ENCODE measurements at regions not wholly inside any gene's neighbourhood (a gene's known extent, or its start where the extent isn't known, plus 50 kb on each side); places are given as distances from the start of the nearest gene placed in this dataset.

GRCh38 chr5:99640646-99641045 lies 711.8 kb upstream of the CHD1 start:
- TF ChIP-seq FOXP2 (optimal IDR thresholded peaks at IDR 0.05; ENCODE audit: control extremely low read depth, extremely low read length, insufficient read depth), result no peak
- TF ChIP-seq EZH2 (IDR thresholded peaks at IDR 0.05), result no peak
- no peak for TF ChIP-seq POLR2AphosphoS5 (IDR thresholded peaks at IDR 0.05; ENCODE audit: borderline replicate concordance, low read depth, low read length)
- Histone ChIP-seq H3K9me3 (ENCODE audit: low read depth, low read length) (no peaks in the 10 kb centered on the region), H3K9ac (ENCODE audit: insufficient read length) (no peak overlapping the region), H3K27ac (no peak overlapping the region), H3K4me3 (no peak overlapping the region), H3K36me3 (ENCODE audit: insufficient read depth, low read length) (no peaks in the 10 kb centered on the region)
- DNase-seq (ENCODE audit: low read depth, low spot score), result no peak

DNA sequence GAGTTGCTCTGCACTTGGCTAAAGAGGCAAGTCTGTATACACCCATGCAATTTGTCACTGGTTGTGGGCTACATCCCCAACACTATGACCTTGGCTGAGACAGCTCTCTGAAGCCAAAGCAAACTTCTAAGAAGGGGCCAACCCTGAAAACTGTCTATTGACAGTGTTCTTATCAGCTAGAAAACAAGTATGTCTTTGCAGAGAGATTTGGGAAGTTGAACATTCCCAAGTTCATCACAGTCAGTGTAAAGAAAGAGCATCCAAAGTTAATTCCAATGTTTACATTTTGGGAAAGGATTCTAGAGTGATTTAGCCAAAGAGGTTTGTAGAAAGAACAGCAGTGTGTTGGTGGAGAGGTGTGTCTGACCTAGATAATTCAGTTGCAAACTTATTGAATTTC lies 711.1 kb upstream of the CHD1 start:
- Histone ChIP-seq H3K9me3 (ENCODE audit: low read depth, low read length) (no peaks in the 10 kb centered on the region), H3K9ac (ENCODE audit: insufficient read length) (no peak overlapping the region), H3K4me3 (no peak overlapping the region), H3K27ac (no peak overlapping the region), H3K36me3 (ENCODE audit: insufficient read depth, low read length) (no peaks in the 10 kb centered on the region)
- no peak for TF ChIP-seq EZH2 (IDR thresholded peaks at IDR 0.05)
- TF ChIP-seq POLR2AphosphoS5 (IDR thresholded peaks at IDR 0.05; ENCODE audit: borderline replicate concordance, low read depth, low read length), result no peak
- no peak for TF ChIP-seq FOXP2 (optimal IDR thresholded peaks at IDR 0.05; ENCODE audit: control extremely low read depth, extremely low read length, insufficient read depth)
- no peak for DNase-seq (ENCODE audit: low read depth, low spot score)

- Histone ChIP-seq H3K9me3 (ENCODE audit: low read depth, low read length) (no peaks in the 10 kb centered on the region), H3K9ac (ENCODE audit: insufficient read length) (no peak overlapping the region), H3K27ac (no peak overlapping the region), H3K36me3 (ENCODE audit: insufficient read depth, low read length) (no peaks in the 10 kb centered on the region), H3K4me3 (no peak overlapping the region)
- no peak for DNase-seq (ENCODE audit: low read depth, low spot score)
- TF ChIP-seq FOXP2 (optimal IDR thresholded peaks at IDR 0.05; ENCODE audit: control extremely low read depth, extremely low read length, insufficient read depth) (no peak), EZH2 (IDR thresholded peaks at IDR 0.05) (no peak), POLR2AphosphoS5 (IDR thresholded peaks at IDR 0.05; ENCODE audit: borderline replicate concordance, low read depth, low read length) (no peak)
These were observed 707.9 kb upstream of the CHD1 start for GRCh38 chr5:99636663-99637062.

DNA sequence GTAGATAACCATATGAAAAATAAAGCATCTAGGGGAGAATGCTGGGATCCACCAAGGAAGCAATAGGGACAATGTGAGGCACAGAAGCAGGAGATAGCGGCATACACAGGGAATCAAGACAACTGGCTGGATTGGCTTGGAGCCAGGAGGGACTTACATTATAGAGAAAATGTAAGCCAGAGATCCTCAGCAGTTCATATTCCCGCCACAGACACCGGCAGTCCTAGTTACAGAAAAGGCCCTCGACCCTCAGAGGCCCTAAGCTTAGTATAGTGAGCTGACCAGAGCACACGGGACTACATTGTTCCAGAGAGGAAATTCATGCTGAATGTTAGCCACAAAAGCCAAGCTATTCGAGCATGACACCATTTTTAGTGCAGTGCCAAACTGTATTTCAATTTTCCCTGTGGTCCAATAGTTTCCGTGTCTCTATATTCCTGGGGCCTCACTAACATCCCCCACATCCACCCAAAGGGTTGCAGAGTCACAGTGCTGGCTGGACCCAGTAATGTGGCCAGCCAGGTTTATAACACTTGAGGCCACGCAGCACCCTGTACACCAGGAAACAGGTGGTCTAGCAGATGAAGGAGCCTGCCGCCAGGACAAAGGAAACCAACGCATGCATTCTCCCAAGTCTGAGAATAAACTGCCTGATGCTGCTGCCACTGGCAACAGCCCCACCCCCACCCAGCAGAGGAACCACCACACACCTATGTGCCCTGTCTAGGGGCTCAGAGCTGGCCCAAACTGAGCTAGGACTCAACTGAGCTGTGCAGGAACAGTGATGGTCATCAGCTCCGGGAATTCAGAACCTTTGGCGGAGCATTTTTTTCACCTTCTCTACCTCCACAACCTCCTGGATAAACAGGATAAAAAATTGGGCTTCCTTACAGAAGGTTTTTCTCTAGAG lies 693.2 kb upstream of the CHD1 start:
- no peak for DNase-seq (ENCODE audit: low read depth, low spot score)
- no peak for TF ChIP-seq FOXP2 (optimal IDR thresholded peaks at IDR 0.05; ENCODE audit: control extremely low read depth, extremely low read length, insufficient read depth)
- TF ChIP-seq EZH2 (IDR thresholded peaks at IDR 0.05), result no peak
- no peak for TF ChIP-seq POLR2AphosphoS5 (IDR thresholded peaks at IDR 0.05; ENCODE audit: borderline replicate concordance, low read depth, low read length)
- Histone ChIP-seq H3K4me3 (no peak overlapping the region), H3K9me3 (ENCODE audit: low read depth, low read length) (no peaks in the 10 kb centered on the region), H3K27ac (no peak overlapping the region), H3K36me3 (ENCODE audit: insufficient read depth, low read length) (no peaks in the 10 kb centered on the region), H3K9ac (ENCODE audit: insufficient read length) (no peak overlapping the region)

- Histone ChIP-seq H3K9ac (ENCODE audit: insufficient read length) (no peak overlapping the region), H3K27ac (no peak overlapping the region), H3K4me3 (no peak overlapping the region), H3K9me3 (ENCODE audit: low read depth, low read length) (no peaks in the 10 kb centered on the region), H3K36me3 (ENCODE audit: insufficient read depth, low read length) (no peaks in the 10 kb centered on the region)
- no peak for DNase-seq (ENCODE audit: low read depth, low spot score)
- TF ChIP-seq EZH2 (IDR thresholded peaks at IDR 0.05) (no peak), POLR2AphosphoS5 (IDR thresholded peaks at IDR 0.05; ENCODE audit: borderline replicate concordance, low read depth, low read length) (no peak), FOXP2 (optimal IDR thresholded peaks at IDR 0.05; ENCODE audit: control extremely low read depth, extremely low read length, insufficient read depth) (no peak)
These were observed 688.5 kb upstream of the CHD1 start for GRCh38 chr5:99617335-99617734.

- H3K9ac ChIP-seq (ENCODE audit: insufficient read length), result no peak overlapping the region
- no peak overlapping the region for H3K27ac ChIP-seq
- H3K4me3 ChIP-seq, result no peak overlapping the region
- no peak for TF ChIP-seq EZH2 (IDR thresholded peaks at IDR 0.05)
- no peak for TF ChIP-seq POLR2AphosphoS5 (IDR thresholded peaks at IDR 0.05; ENCODE audit: borderline replicate concordance, low read depth, low read length)
- TF ChIP-seq FOXP2 (optimal IDR thresholded peaks at IDR 0.05; ENCODE audit: control extremely low read depth, extremely low read length, insufficient read depth), result no peak
- no peak for DNase-seq (ENCODE audit: low read depth, low spot score)
- H3K36me3 ChIP-seq (ENCODE audit: insufficient read depth, low read length), result no peaks in the 10 kb centered on the region
- H3K9me3 ChIP-seq (ENCODE audit: low read depth, low read length), result no peaks in the 10 kb centered on the region
These were observed 686.1 kb upstream of the CHD1 start for GRCh38 chr5:99614888-99615287.

DNA sequence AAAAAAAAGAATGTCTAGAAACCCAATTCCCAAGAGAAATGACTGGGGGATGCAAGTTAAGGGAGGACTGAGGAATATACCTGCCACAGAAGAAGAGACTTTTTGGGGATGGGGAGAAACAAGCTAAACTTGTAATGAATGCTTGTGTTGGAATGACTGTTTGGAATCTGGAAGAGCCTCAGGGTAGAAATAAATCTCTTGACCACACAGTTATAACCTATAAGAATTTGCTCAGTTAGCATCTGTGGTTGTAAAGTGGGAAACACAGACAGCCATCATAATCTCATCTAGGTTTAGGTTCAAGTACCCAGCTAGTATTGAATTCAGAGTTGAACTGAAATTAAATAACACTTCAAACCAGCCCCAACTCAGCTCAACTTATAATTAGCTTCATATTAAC lies 678.3 kb upstream of the CHD1 start:
- no peak overlapping the region for H3K9ac ChIP-seq (ENCODE audit: insufficient read length)
- no peak overlapping the region for H3K4me3 ChIP-seq
- H3K27ac ChIP-seq, result no peak overlapping the region
- no peaks in the 10 kb centered on the region for H3K9me3 ChIP-seq (ENCODE audit: low read depth, low read length)
- DNase-seq (ENCODE audit: low read depth, low spot score), result no peak
- no peaks in the 10 kb centered on the region for H3K36me3 ChIP-seq (ENCODE audit: insufficient read depth, low read length)
- TF ChIP-seq FOXP2 (optimal IDR thresholded peaks at IDR 0.05; ENCODE audit: control extremely low read depth, extremely low read length, insufficient read depth), result no peak
- TF ChIP-seq EZH2 (IDR thresholded peaks at IDR 0.05), result no peak
- no peak for TF ChIP-seq POLR2AphosphoS5 (IDR thresholded peaks at IDR 0.05; ENCODE audit: borderline replicate concordance, low read depth, low read length)

GRCh38 chr5:99605904-99606303 lies 677.1 kb upstream of the CHD1 start:
- no peak for TF ChIP-seq POLR2AphosphoS5 (IDR thresholded peaks at IDR 0.05; ENCODE audit: borderline replicate concordance, low read depth, low read length)
- TF ChIP-seq FOXP2 (optimal IDR thresholded peaks at IDR 0.05; ENCODE audit: control extremely low read depth, extremely low read length, insufficient read depth), result no peak
- no peak for TF ChIP-seq EZH2 (IDR thresholded peaks at IDR 0.05)
- Histone ChIP-seq H3K36me3 (ENCODE audit: insufficient read depth, low read length) (no peaks in the 10 kb centered on the region), H3K27ac (no peak overlapping the region), H3K4me3 (no peak overlapping the region), H3K9ac (ENCODE audit: insufficient read length) (no peak overlapping the region), H3K9me3 (ENCODE audit: low read depth, low read length) (no peaks in the 10 kb centered on the region)
- no peak for DNase-seq (ENCODE audit: low read depth, low spot score)
